GM12878 (cell line): ENCODE measurements at regions not wholly inside any gene's neighbourhood (a gene's known extent, or its start where the extent isn't known, plus 50 kb on each side); places are given as distances from the start of the nearest gene placed in this dataset.

ENCODE experiments used
- ATAC-seq: fragments of 200-7000 bp; cut with Tn5 transposase; 3 replicates; pipeline ENCODE4 v1.9.1; 2020; ENCODE audit warnings: mild to moderate bottlenecking, moderate library complexity
- BruUV-seq: library from RNA; stranded (reverse); fragments of 400-500 nt; replicated peaks from 2 replicates; lab custom pipeline; 2021; lab: Mats Ljungman, UMichigan
- CTCF ChIA-PET: fragments of 300-600 bp; sonication (Branson Sonifier 250); formaldehyde crosslinking; extraction: SDS; loops from one replicate; lab custom pipeline; 2021; ENCODE audit warnings: inconsistent platforms; lab: Yijun Ruan, JAX
- POLR2A ChIA-PET: fragments of 350-600 bp; formaldehyde crosslinking; extraction: SDS; loops from one replicate; lab custom pipeline; 2021; ENCODE audit warnings: inconsistent platforms; lab: Charles Lee
- RAD21 ChIA-PET: fragments of 300-600 bp; sonication (Branson Sonifier 250); formaldehyde crosslinking; loops from one replicate; lab custom pipeline; 2023; ENCODE audit warnings: antibody characterized with exemption; ENCODE audit not compliant: unreplicated experiment; lab: Charles Lee
- SMC1A ChIA-PET: fragments of 300-600 bp; sonication (Branson Sonifier 250); formaldehyde crosslinking; loops from one replicate; lab custom pipeline; 2023; ENCODE audit not compliant: unreplicated experiment, uncharacterized antibody; lab: Charles Lee
- DNase-seq: peaks from one replicate; pipeline ENCODE4 v3.0.0-alpha.2; 2011; ENCODE audit warnings: low read depth, low spot score
- FAIRE-seq: peaks from 3 replicates; lab custom pipeline; 2011; peaks lifted over from hg19 to GRCh38; lab: Jason Lieb, UNC
- H2AFZ ChIP-seq: 2 replicates; pipeline ENCODE4 v1.6.0; 2011; ENCODE audit warnings: low read depth, low read length, control low read depth; ENCODE audit not compliant: control insufficient read depth
- H3K27ac ChIP-seq: 2 replicates; pipeline ENCODE4 v1.5.1; 2011; ENCODE audit warnings: control low read depth; ENCODE audit not compliant: control insufficient read depth, insufficient read depth
- H3K27me3 ChIP-seq, 2 experiments: replicated peaks in 1 of 2; 2 replicates each; pipeline versions ENCODE4 v1.6.0 to v1.6.1; 2011; ENCODE audit warnings: low read length in 1 of 2; ENCODE audit not compliant: control insufficient read depth in 2 of 2, insufficient read depth in 2 of 2
- H3K36me3 ChIP-seq, 2 experiments: 2 replicates each; pipeline ENCODE4 v1.5.1; 2011; ENCODE audit warnings: low read length in 1 of 2; ENCODE audit not compliant: control insufficient read depth in 2 of 2, insufficient read depth in 2 of 2
- H3K4me1 ChIP-seq: 2 replicates; pipeline ENCODE4 v1.6.1; 2011; ENCODE audit warnings: mild to moderate bottlenecking, low read length, moderate library complexity, mixed read lengths; ENCODE audit not compliant: control insufficient read depth, insufficient read depth
- H3K4me2 ChIP-seq: 2 replicates; pipeline ENCODE4 v1.6.0; 2011; ENCODE audit warnings: control low read depth; ENCODE audit not compliant: control insufficient read depth, insufficient read depth
- H3K4me3 ChIP-seq: fragments of 200-600 bp; sonication (generic); 2 replicates; pipeline ENCODE4 v1.5.1; 2016
- H3K79me2 ChIP-seq: 2 replicates; pipeline ENCODE4 v1.6.0; 2011; ENCODE audit warnings: low read length; ENCODE audit not compliant: control insufficient read depth, insufficient read depth
- H3K9ac ChIP-seq: 2 replicates; pipeline ENCODE4 v1.8.0; 2011; ENCODE audit warnings: low read length, control low read depth, mixed read lengths; ENCODE audit not compliant: control insufficient read depth, insufficient read depth
- H3K9me3 ChIP-seq: replicated peaks from 3 replicates; pipeline ENCODE4 v1.5.1; 2011; ENCODE audit warnings: mild to moderate bottlenecking, low read length; ENCODE audit not compliant: control insufficient read depth, insufficient read depth
- H4K20me1 ChIP-seq: 2 replicates; pipeline ENCODE4 v1.6.0; 2011; ENCODE audit not compliant: control insufficient read depth, insufficient read depth
- DPF2 ChIP-seq: fragments of 450-650 bp; IDR thresholded peaks from 2 replicates; pipeline ENCODE4 v1.6.1; 2017; ENCODE audit warnings: mild to moderate bottlenecking
- E4F1 ChIP-seq: fragments of 450-650 bp; IDR thresholded peaks from 2 replicates; pipeline ENCODE4 v1.6.1; 2018; ENCODE audit warnings: borderline replicate concordance, mild to moderate bottlenecking; ENCODE audit not compliant: partially characterized antibody
- HDAC6 ChIP-seq: fragments of 200-600 bp; sonication (generic); IDR thresholded peaks from one replicate; pipeline ENCODE4 v1.8.0; 2017; ENCODE audit warnings: antibody characterized with exemption; ENCODE audit not compliant: unreplicated experiment
- KAT2A ChIP-seq: conservative IDR thresholded peaks from 2 replicates; pipeline ENCODE4 v1.6.1; 2011; ENCODE audit warnings: low read depth, low read length; ENCODE audit not compliant: control insufficient read depth
- KDM1A ChIP-seq: fragments of 200-600 bp; sonication (generic); IDR thresholded peaks from 2 replicates; pipeline ENCODE4 v1.6.1; 2016; ENCODE audit warnings: borderline replicate concordance
- NFYB ChIP-seq: IDR thresholded peaks from 2 replicates; pipeline ENCODE4 v1.6.1; 2011; ENCODE audit warnings: low read depth, mild to moderate bottlenecking, low read length, improper control_type of control experiment, moderate library complexity; ENCODE audit not compliant: insufficient read depth
- NR2C2 ChIP-seq: IDR thresholded peaks from 2 replicates; pipeline ENCODE4 v1.6.1; 2011; ENCODE audit warnings: borderline replicate concordance, low read depth; ENCODE audit not compliant: control insufficient read depth, insufficient read length
- NR2F1 ChIP-seq: fragments of 450-650 bp; conservative IDR thresholded peaks from 2 replicates; pipeline ENCODE4 v1.6.1; 2017; ENCODE audit warnings: mild to moderate bottlenecking
- POLR2AphosphoS2 ChIP-seq: IDR thresholded peaks from 2 replicates; pipeline ENCODE4 v1.6.1; 2011; ENCODE audit warnings: low read depth, mild to moderate bottlenecking, low read length, improper control_type of control experiment, moderate library complexity
- POU2F2 ChIP-seq: IDR thresholded peaks from 3 replicates; pipeline ENCODE4 v1.6.1; 2011; ENCODE audit warnings: low read depth, mild to moderate bottlenecking, low read length, borderline replicate concordance
- RCOR1 ChIP-seq: conservative IDR thresholded peaks from 2 replicates; pipeline ENCODE4 v1.6.1; 2012; ENCODE audit warnings: low read depth, low read length, improper control_type of control experiment
- SKIL ChIP-seq: fragments of 450-650 bp; IDR thresholded peaks from 2 replicates; pipeline ENCODE4 v1.6.1; 2017; ENCODE audit warnings: mild to moderate bottlenecking, low read depth, inconsistent platforms; ENCODE audit not compliant: poor library complexity, severe bottlenecking
- SP1 ChIP-seq: IDR thresholded peaks from one replicate; pipeline ENCODE4 v1.6.1; 2011; ENCODE audit warnings: low read depth, low read length
- STAT1 ChIP-seq: fragments of 450-650 bp; conservative IDR thresholded peaks from 2 replicates; pipeline ENCODE4 v1.6.1; 2014; ENCODE audit warnings: antibody characterized with exemption, mild to moderate bottlenecking
- YBX1 ChIP-seq: fragments of 450-650 bp; IDR thresholded peaks from 2 replicates; pipeline ENCODE4 v1.6.1; 2016; ENCODE audit warnings: antibody characterized with exemption
- ZBED1 ChIP-seq: IDR thresholded peaks from 2 replicates; pipeline ENCODE4 v1.6.1; 2016; ENCODE audit warnings: borderline replicate concordance
- ZBTB4 ChIP-seq: fragments of 450-650 bp; formaldehyde crosslinking; IDR thresholded peaks from 2 replicates; pipeline ENCODE4 v1.4.0; 2022; ENCODE audit warnings: mild to moderate bottlenecking, moderate library complexity
- WGBS: methylation state at CpG from one replicate; pipeline ENCODE4 v1.1.6; 2016; ENCODE audit warnings: low lambda C conversion rate; ENCODE audit not compliant: insufficient replicate concordance, insufficient coverage; ENCODE audit errors: missing lambda C conversion rate; 5-methylcytosine and 5-hydroxymethylcytosine counted together
- in situ Hi-C: fragments of 300-500 bp; cut with MboI; formaldehyde crosslinking; loops from 9 replicates; pipeline ENCODE4 v1.14.3; 2018; ENCODE audit warnings: mixed read lengths
- intact Hi-C: fragments of 100-400 bp; cut with micrococcal nuclease; formaldehyde crosslinking; loops from one replicate; pipeline ENCODE4 v1.14.2; 2022; ENCODE audit not compliant: unreplicated experiment

- TF ChIP-seq KAT2A (no peak), HDAC6 (no peak), NR2C2 (no peak), KDM1A (no peak), DPF2 (no peak), SKIL (no peak), NR2F1 (no peak), RCOR1 (no peak)
Observed at GRCh38 chr18:24736662-24737330, 276.4 kb downstream of the HRH4 start (continued).

- H3K4me3 ChIP-seq = no peak overlapping the region
- H3K9me3 ChIP-seq = no peaks in the 10 kb centered on the region
- H3K9ac ChIP-seq = no peak overlapping the region
- POLR2A ChIA-PET = no interaction called here
- no peaks in the 10 kb centered on the region for H3K36me3 ChIP-seq
- H2AFZ ChIP-seq = no peak overlapping the region
- no peaks in the 10 kb centered on the region for H3K4me1 ChIP-seq
- CTCF ChIA-PET = interaction anchor here (2.7 kb wide), 1 partner anchor 15 kb away, joined by 11 read pairs; no protein-coding TSS in a partner anchor
- intact Hi-C loops (no loop called here), in situ Hi-C loops (no loop called here)
- SMC1A ChIA-PET = no interaction called here
- H3K27ac ChIP-seq = no peak overlapping the region
- H4K20me1 ChIP-seq = no peaks in the 10 kb centered on the region
- no TSS peak for BruUV-seq
- no peaks in the 10 kb centered on the region; a peak in 1 of 4 replicates for H3K27me3 ChIP-seq
- H3K79me2 ChIP-seq = no peaks in the 10 kb centered on the region
- RAD21 ChIA-PET = no interaction called here
- no peak for DNase-seq
- no peak for ATAC-seq
- FAIRE-seq = no peak
- 23% methylated on average over 2 of the region's 2 CpGs for WGBS
- no peak overlapping the region for H3K4me2 ChIP-seq
- TF ChIP-seq ZBED1 (no peak), ZBTB4 (CRISPR knock-in tag) (no peak), POLR2AphosphoS2 (no peak), POU2F2 (no peak), RCOR1 (no peak), SP1 (no peak), STAT1 (no peak), YBX1 (no peak), NFYB (no peak), E4F1 (no peak)
Observed at GRCh38 chr18:24740829-24741228, 280.4 kb downstream of the HRH4 start.
